UCSD-AML1 (cell line): ENCODE measurements at regions not wholly inside any gene's neighbourhood (a gene's known extent, or its start where the extent isn't known, plus 50 kb on each side); places are given as distances from the start of the nearest gene placed in this dataset.

ENCODE experiments used
- DNase-seq: peaks from one replicate; lab custom pipeline; 2025; ENCODE audit not compliant: unreplicated experiment; lab: John Stamatoyannopoulos, UW

DNA sequence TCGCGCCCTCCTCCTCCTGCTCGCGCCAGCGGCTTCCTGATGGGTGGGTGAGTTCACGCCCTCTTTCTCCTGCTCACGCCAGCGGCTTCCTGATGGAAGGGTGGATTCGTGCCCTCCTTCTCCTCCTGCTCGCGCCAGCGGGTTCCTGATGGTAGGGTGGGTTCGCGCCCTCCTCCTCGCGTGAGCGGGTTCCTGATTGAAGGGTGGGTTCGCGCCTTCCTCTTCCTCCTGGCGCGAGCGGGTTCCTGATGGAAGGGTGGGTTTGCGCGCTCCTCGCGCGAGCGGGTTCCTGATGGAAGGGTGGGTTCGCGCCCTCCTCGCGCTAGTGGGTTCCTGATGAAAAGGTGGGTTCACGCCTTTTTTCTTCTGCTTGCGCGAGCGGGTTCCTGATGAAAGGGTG lies 62.0 kb upstream of the MGAT5 start:
- no peak for DNase-seq

- DNase-seq: no peak
Observed at GRCh38 chr2:134193006-134193405, 60.9 kb upstream of the MGAT5 start.

DNA sequence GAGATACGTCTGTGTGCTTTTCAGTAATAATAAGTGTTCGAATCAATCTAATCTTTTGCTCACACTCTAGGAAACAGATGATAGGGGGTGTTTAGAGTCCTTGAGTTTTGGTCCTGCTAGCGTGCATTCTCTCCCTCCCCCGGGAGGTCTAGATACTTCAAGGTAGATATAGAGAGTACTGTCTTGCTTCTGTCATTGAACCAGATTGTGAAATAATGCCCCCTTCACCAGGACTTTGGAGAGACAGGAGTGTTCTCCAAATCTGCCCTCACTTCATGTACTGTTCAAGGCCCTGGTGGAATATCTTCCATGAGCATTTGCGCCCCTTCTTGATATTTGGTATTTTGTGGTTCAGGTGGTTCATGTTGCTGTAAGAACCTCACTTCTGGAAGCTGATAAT lies 59.4 kb upstream of the MGAT5 start:
- no peak for DNase-seq

- no peak for DNase-seq
Observed at GRCh38 chr2:134195341-134195740, 58.5 kb upstream of the MGAT5 start.

DNA sequence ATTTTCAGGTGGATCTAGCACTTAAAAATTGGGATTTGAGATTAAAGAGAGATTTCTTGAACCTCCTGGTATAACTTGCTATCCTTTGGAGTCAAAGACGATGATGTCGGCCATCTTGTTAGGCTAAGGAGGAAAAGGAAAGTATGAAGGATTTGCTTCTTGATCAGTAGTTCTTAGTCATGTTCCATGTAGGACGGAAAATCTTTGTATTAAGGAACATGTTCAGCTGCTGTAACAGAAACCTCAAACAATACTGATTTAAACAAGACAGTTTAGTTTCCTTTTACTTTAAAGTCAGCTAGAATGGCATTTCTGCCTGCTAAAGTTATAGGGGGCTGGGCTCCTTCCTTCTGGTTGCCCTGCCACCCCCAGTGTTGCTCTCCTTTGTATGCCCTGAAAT lies 56.4 kb upstream of the MGAT5 start:
- no peak for DNase-seq

- DNase-seq: no peak
Observed at GRCh38 chr2:134198006-134198634, 55.8 kb upstream of the MGAT5 start.

GRCh38 chr2:134199123-134199522 lies 54.7 kb upstream of the MGAT5 start:
- no peak for DNase-seq

DNA sequence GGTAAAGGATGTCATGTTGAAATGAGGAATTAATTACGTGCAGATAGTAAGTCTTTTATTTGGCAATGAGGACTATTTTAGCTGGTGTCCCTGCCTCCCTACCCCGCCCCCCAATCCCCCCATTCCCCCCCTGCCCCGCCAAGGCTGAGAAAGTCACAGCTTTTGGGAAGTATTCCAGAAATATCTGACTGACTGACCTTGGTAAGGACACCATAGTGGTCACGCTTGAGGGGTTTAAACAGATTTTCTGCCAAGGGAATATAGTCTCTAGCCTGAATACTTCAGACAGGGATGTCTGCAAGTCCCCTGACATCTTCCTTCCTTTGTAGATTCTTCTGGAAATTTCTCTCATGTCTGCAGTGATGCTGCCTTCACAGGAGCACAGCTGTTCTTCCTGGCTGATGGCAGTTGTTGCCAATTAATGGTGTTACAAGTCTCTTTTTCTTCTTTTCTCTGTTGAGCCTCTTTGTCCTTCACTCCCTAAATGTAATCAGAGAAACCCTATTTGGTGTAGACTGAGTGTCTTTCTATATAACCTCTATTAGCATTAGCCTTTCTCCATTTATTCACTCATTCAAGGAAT lies 53.7 kb upstream of the MGAT5 start:
- DNase-seq: no peak

DNA sequence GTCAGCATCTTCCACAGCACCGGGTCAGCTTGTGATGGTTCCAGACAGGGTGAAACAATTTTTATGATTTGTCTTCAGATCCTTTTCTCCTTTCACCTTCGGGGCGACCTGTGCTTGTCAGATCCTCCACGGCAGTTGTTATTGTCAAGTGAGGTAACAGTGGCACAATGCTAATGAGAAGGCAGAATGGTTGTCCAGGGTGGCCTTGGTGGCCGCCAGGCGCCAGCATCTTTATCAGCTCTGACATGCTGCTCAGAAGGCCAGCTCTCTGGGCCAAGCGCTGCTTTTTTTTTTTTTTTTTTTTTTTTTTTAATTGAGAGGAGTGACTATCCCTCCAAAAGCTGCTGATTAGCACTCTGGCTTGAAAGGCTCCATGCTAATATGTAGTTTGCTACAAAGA lies 52.3 kb upstream of the MGAT5 start:
- no peak for DNase-seq

- no peak for DNase-seq
Observed at GRCh38 chr2:134202371-134202770, 51.5 kb upstream of the MGAT5 start.

GRCh38 chr2:134203175-134203574 lies 50.7 kb upstream of the MGAT5 start:
- DNase-seq: no peak
